ENCODE measurements at regions not wholly inside any gene's neighbourhood (a gene's known extent, or its start where the extent isn't known, plus 50 kb on each side); places are given as distances from the start of the nearest gene placed in this dataset.

DNA sequence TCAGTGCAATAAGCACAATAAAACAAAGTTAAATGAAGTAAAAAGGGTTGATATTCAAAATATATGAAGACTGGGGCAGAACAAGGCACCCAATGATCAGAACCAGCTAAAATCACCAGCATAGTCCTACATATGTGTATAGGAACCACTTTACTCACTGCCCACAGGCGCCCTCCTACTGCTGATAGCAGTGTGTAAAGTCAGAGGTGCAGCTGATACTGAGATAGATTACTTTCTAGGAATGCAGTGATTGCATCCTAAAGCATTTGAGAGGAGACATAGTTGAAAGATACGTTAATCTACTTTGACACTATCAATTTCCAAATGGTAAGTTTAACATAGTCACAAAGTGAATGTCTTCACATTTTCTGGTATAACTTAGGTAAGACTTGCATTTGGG is 161.1 kb upstream of the MCHR2 start:
- Histone ChIP-seq H3K9ac (ENCODE audit: low read depth in 1 of 2, low read length in 2 of 2) (no peak overlapping the region), H3K4me3 (ENCODE audit: low read length in 2 of 2) (no peak overlapping the region), H3K36me3 (ENCODE audit: control insufficient read depth in 2 of 2, insufficient read depth in 2 of 2, low read length in 2 of 2) (no peaks in the 10 kb centered on the region), H3K27me3 (ENCODE audit: control insufficient read depth in 2 of 2, insufficient read depth in 2 of 2, low read length in 2 of 2) (peaks cover 0 to 2% of the 10 kb centered on the region in 2 donors), H3K9me3 (ENCODE audit: control insufficient read depth in 2 of 2, low read length in 2 of 2) (no peaks in the 10 kb centered on the region), H3K27ac (ENCODE audit: low read depth in 2 of 2, low read length in 2 of 2) (no peak overlapping the region), H3K4me1 (ENCODE audit: control insufficient read depth in 2 of 2, insufficient read depth in 2 of 2, low read length in 2 of 2) (no peaks in the 10 kb centered on the region)

DNA sequence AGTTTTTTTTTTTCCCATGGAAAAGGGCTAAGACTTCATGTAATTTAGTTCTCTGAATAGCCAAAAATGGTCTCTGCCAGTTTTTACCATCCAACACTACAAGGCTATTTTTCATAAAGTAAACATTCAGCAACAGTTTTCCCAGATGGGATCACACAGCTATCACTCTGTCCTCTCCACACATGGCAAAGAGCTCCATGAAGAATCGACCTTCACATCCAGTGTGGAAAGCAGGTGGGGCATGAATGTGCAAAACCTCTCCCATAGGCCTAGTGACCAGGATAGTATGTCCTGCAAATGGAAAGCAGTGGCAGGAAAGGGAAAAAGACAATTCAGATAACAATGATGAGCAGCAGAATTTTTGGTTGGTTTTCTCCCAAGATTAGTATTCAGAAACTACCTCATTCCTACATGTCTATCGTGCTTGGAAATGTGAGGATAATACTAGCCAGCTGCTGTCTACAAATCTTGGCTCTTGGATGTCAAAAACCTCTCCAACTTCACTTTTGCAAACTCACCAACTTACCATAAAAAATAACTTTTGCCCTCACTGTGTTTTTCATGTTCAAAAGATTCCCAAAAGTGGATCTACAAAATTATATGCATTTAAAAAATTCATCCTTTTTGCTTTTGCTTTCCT is 159.7 kb upstream of the MCHR2 start:
- no peaks in the 10 kb centered on the region for H3K27me3 ChIP-seq (ENCODE audit: control insufficient read depth in 2 of 2, insufficient read depth in 2 of 2, low read length in 2 of 2)
- H3K9me3 ChIP-seq (ENCODE audit: control insufficient read depth in 2 of 2, low read length in 2 of 2) = no peaks in the 10 kb centered on the region
- no peak overlapping the region for H3K9ac ChIP-seq (ENCODE audit: low read depth in 1 of 2, low read length in 2 of 2)
- H3K4me1 ChIP-seq (ENCODE audit: control insufficient read depth in 2 of 2, insufficient read depth in 2 of 2, low read length in 2 of 2) = no peaks in the 10 kb centered on the region
- H3K27ac ChIP-seq (ENCODE audit: low read depth in 2 of 2, low read length in 2 of 2) = no peak overlapping the region
- no peak overlapping the region for H3K4me3 ChIP-seq (ENCODE audit: low read length in 2 of 2)
- H3K36me3 ChIP-seq (ENCODE audit: control insufficient read depth in 2 of 2, insufficient read depth in 2 of 2, low read length in 2 of 2) = no peaks in the 10 kb centered on the region

DNA sequence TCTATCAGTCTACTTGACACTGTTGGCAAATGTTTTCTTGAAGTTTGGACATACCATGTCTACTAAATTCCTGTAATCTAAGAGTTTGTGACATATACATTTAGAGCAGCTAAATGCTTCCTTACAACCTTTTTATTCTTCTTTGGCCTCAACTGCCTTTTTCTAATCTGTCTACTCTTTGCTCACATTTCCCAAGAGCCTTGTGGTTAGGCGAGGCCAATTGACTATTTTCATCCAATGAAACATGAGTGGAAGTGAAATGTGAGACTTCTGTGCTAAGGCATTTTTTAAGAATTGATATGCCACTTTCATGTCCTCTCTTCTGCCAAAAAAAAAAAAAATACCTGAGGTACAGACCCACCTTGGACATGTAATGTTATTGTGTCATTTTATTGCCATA is 158.2 kb upstream of the MCHR2 start:
- Histone ChIP-seq H3K36me3 (ENCODE audit: control insufficient read depth in 2 of 2, insufficient read depth in 2 of 2, low read length in 2 of 2) (no peaks in the 10 kb centered on the region), H3K9ac (ENCODE audit: low read depth in 1 of 2, low read length in 2 of 2) (no peak overlapping the region), H3K9me3 (ENCODE audit: control insufficient read depth in 2 of 2, low read length in 2 of 2) (no peaks in the 10 kb centered on the region), H3K4me1 (ENCODE audit: control insufficient read depth in 2 of 2, insufficient read depth in 2 of 2, low read length in 2 of 2) (no peaks in the 10 kb centered on the region), H3K4me3 (ENCODE audit: low read length in 2 of 2) (no peak overlapping the region), H3K27ac (ENCODE audit: low read depth in 2 of 2, low read length in 2 of 2) (no peak overlapping the region), H3K27me3 (ENCODE audit: control insufficient read depth in 2 of 2, insufficient read depth in 2 of 2, low read length in 2 of 2) (no peaks in the 10 kb centered on the region)

DNA sequence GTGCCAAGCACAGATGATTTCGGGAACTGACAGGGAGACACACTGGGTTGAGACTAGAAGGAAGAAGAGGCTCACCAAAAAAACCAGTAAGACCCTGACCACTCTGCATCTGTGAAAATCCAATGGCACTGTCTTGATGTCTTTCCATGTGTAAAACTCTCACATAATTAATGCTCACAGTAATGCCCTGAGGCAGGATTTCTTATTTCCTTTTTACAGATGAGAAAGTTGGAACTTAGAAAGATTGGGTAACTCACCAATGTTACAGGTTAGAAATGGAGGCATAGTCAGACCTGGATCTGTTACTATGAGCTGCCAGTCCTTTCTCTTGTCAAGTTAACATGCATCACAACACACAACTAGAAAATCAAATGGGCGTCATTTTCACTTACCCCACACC is 151.0 kb upstream of the MCHR2 start:
- Histone ChIP-seq H3K4me3 (ENCODE audit: low read length in 2 of 2) (no peak overlapping the region), H3K4me1 (ENCODE audit: control insufficient read depth in 2 of 2, insufficient read depth in 2 of 2, low read length in 2 of 2) (no peaks in the 10 kb centered on the region), H3K27ac (ENCODE audit: low read depth in 2 of 2, low read length in 2 of 2) (no peak overlapping the region), H3K9me3 (ENCODE audit: control insufficient read depth in 2 of 2, low read length in 2 of 2) (no peaks in the 10 kb centered on the region), H3K27me3 (ENCODE audit: control insufficient read depth in 2 of 2, insufficient read depth in 2 of 2, low read length in 2 of 2) (no peaks in the 10 kb centered on the region), H3K36me3 (ENCODE audit: control insufficient read depth in 2 of 2, insufficient read depth in 2 of 2, low read length in 2 of 2) (no peaks in the 10 kb centered on the region), H3K9ac (ENCODE audit: low read depth in 1 of 2, low read length in 2 of 2) (no peak overlapping the region)

DNA sequence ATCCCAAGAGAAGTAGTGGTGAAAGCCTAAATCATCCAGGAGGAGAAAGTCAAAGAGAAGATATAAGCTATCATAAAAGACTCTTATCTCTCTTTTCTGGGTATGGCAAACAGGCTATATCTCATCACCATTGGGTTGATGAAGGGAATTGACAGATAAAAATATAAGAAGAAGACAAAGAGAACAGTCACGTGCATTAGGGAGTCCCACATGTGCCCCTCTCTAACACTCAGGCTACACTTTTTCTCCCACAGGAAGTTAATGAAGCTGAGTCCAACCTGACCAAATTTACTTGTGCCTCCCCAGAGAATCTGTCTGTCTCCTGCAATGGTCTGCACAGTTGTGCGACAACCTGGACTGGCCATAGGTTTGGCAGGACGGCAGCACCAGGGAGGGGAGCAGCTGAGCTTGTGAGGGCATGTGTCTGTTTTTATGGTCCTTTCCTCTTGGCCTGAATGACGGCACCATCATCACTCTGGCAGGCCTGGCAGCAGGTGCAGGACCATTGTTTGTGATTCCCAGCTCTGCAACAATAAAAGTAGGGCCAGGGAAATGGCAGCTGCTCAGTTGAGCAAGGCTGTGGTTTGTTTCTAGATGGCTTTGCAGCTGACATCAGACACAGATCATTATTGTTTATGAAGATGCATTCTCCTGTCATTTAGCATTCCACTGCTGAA is 144.5 kb upstream of the MCHR2 start:
- no peak overlapping the region for H3K4me3 ChIP-seq (ENCODE audit: low read length in 2 of 2)
- no peaks in the 10 kb centered on the region for H3K9me3 ChIP-seq (ENCODE audit: control insufficient read depth in 2 of 2, low read length in 2 of 2)
- H3K27me3 ChIP-seq (ENCODE audit: control insufficient read depth in 2 of 2, insufficient read depth in 2 of 2, low read length in 2 of 2) = no peaks in the 10 kb centered on the region
- no peaks in the 10 kb centered on the region for H3K36me3 ChIP-seq (ENCODE audit: control insufficient read depth in 2 of 2, insufficient read depth in 2 of 2, low read length in 2 of 2)
- H3K4me1 ChIP-seq (ENCODE audit: control insufficient read depth in 2 of 2, insufficient read depth in 2 of 2, low read length in 2 of 2) = no peaks in the 10 kb centered on the region
- H3K27ac ChIP-seq (ENCODE audit: low read depth in 2 of 2, low read length in 2 of 2) = no peak overlapping the region
- H3K9ac ChIP-seq (ENCODE audit: low read depth in 1 of 2, low read length in 2 of 2) = no peak overlapping the region

DNA sequence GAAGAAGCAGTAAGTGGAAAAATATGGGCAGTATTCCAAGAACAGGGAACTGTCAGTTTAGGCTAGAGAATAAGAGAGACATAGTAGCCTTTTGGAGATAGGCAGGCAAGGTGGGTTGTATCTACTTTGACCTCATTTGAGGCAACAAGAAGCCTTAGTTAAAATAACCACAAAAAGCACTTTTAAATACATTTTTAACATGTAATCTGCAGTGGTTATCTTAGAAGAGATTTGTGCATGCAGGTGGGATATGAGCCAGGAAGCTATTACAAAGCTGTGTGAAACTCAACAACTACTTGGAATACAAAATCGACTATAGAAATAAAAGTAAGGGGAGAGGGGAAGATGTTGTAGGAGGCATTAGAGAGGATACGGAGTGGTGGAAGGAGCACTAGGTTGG is 143.7 kb upstream of the MCHR2 start:
- no peak overlapping the region for H3K27ac ChIP-seq (ENCODE audit: low read depth in 2 of 2, low read length in 2 of 2)
- no peaks in the 10 kb centered on the region for H3K9me3 ChIP-seq (ENCODE audit: control insufficient read depth in 2 of 2, low read length in 2 of 2)
- no peak overlapping the region for H3K9ac ChIP-seq (ENCODE audit: low read depth in 1 of 2, low read length in 2 of 2)
- H3K4me1 ChIP-seq (ENCODE audit: control insufficient read depth in 2 of 2, insufficient read depth in 2 of 2, low read length in 2 of 2) = no peaks in the 10 kb centered on the region
- no peak overlapping the region for H3K4me3 ChIP-seq (ENCODE audit: low read length in 2 of 2)
- H3K27me3 ChIP-seq (ENCODE audit: control insufficient read depth in 2 of 2, insufficient read depth in 2 of 2, low read length in 2 of 2) = no peaks in the 10 kb centered on the region
- H3K36me3 ChIP-seq (ENCODE audit: control insufficient read depth in 2 of 2, insufficient read depth in 2 of 2, low read length in 2 of 2) = no peaks in the 10 kb centered on the region

DNA sequence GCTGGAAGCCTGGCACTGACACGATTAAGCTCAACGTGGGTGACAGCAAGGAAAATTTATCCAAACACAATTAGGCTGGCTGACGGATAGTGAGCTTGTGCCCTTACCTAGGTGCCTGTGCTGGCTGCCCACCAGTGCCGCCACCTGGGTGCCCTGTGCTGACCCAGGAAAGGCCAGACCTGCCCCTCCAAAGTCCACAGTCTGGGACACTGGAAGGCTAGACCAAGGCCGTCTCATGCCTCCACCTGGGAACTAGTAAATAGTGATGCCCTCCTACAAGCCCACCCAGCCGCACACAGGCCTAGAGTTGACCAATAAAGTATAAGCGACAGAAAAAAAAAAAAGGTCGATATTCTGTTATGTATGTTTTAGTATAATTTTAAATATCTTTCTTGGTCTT is 142.6 kb upstream of the MCHR2 start:
- H3K27me3 ChIP-seq (ENCODE audit: control insufficient read depth in 2 of 2, insufficient read depth in 2 of 2, low read length in 2 of 2) = no peaks in the 10 kb centered on the region
- no peaks in the 10 kb centered on the region for H3K4me1 ChIP-seq (ENCODE audit: control insufficient read depth in 2 of 2, insufficient read depth in 2 of 2, low read length in 2 of 2)
- no peak overlapping the region for H3K4me3 ChIP-seq (ENCODE audit: low read length in 2 of 2)
- H3K9ac ChIP-seq (ENCODE audit: low read depth in 1 of 2, low read length in 2 of 2) = no peak overlapping the region
- H3K36me3 ChIP-seq (ENCODE audit: control insufficient read depth in 2 of 2, insufficient read depth in 2 of 2, low read length in 2 of 2) = no peaks in the 10 kb centered on the region
- no peaks in the 10 kb centered on the region for H3K9me3 ChIP-seq (ENCODE audit: control insufficient read depth in 2 of 2, low read length in 2 of 2)
- no peak overlapping the region for H3K27ac ChIP-seq (ENCODE audit: low read depth in 2 of 2, low read length in 2 of 2)

DNA sequence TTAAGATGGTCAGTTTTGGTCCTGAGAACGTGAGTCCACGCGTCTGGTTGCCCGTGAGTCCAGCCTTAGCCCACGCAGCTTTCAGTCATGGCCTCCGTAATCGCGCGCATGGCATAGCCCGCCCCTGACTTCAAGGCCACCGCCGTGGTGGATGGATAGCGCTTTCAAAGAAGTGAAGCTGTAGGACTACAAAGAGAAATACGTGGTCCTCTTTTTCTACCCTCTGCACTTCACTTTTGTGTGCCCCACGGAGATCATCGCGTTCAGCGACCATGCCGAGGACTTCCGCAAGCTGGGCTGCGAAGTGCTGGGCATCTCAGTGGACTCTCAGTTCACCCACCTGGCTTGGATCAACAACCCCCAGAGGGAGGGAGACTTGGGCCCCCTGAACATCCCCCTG is 142.0 kb upstream of the MCHR2 start:
- Histone ChIP-seq H3K36me3 (ENCODE audit: control insufficient read depth in 2 of 2, insufficient read depth in 2 of 2, low read length in 2 of 2) (no peaks in the 10 kb centered on the region), H3K4me1 (ENCODE audit: control insufficient read depth in 2 of 2, insufficient read depth in 2 of 2, low read length in 2 of 2) (no peaks in the 10 kb centered on the region), H3K27ac (ENCODE audit: low read depth in 2 of 2, low read length in 2 of 2) (no peak overlapping the region), H3K27me3 (ENCODE audit: control insufficient read depth in 2 of 2, insufficient read depth in 2 of 2, low read length in 2 of 2) (no peaks in the 10 kb centered on the region), H3K9me3 (ENCODE audit: control insufficient read depth in 2 of 2, low read length in 2 of 2) (no peaks in the 10 kb centered on the region), H3K9ac (ENCODE audit: low read depth in 1 of 2, low read length in 2 of 2) (no peak overlapping the region), H3K4me3 (ENCODE audit: low read length in 2 of 2) (no peak overlapping the region)

DNA sequence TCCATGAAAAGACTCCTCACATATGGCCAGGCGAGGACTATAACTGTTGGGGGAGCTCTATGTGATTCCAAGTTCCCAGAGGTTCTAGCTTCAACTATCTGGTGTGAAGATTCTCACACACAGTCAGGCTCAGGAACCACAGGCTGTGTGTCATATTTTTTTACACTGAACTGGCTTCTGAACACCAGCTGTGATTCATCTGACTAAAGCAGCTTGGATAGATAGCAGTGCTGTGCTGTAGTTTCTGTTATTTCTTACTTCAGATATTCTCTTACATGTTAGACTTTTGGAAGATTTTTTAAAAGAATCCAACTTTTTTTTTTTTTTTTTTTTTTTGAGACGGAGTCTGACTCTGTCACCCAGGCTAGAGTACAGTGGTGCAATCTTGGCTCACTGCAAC is 140.7 kb upstream of the MCHR2 start:
- Histone ChIP-seq H3K9me3 (ENCODE audit: control insufficient read depth in 2 of 2, low read length in 2 of 2) (no peaks in the 10 kb centered on the region), H3K4me1 (ENCODE audit: control insufficient read depth in 2 of 2, insufficient read depth in 2 of 2, low read length in 2 of 2) (no peaks in the 10 kb centered on the region), H3K9ac (ENCODE audit: low read depth in 1 of 2, low read length in 2 of 2) (no peak overlapping the region), H3K4me3 (ENCODE audit: low read length in 2 of 2) (no peak overlapping the region), H3K27ac (ENCODE audit: low read depth in 2 of 2, low read length in 2 of 2) (no peak overlapping the region), H3K27me3 (ENCODE audit: control insufficient read depth in 2 of 2, insufficient read depth in 2 of 2, low read length in 2 of 2) (no peaks in the 10 kb centered on the region), H3K36me3 (ENCODE audit: control insufficient read depth in 2 of 2, insufficient read depth in 2 of 2, low read length in 2 of 2) (no peaks in the 10 kb centered on the region)

DNA sequence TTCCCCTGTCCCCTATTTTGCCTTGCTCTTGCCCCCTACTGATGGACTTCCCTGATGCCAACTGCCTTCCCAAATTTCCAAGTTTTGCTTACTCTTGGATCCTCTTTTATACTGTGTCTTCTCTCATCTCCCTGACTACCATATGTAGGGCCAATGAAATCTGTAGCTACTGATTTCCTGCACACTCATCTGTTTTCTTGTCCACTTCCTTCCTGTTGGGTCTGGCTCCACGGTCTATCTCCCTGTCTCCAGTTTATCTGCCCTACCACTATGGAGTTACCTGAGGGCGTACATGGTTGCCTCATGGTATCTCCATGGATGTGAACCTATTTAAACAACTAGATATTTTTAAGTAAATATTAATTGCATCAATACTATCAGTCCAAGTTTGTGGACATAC is 140.3 kb upstream of the MCHR2 start:
- no peak overlapping the region for H3K4me3 ChIP-seq (ENCODE audit: low read length in 2 of 2)
- no peaks in the 10 kb centered on the region for H3K36me3 ChIP-seq (ENCODE audit: control insufficient read depth in 2 of 2, insufficient read depth in 2 of 2, low read length in 2 of 2)
- no peak overlapping the region for H3K27ac ChIP-seq (ENCODE audit: low read depth in 2 of 2, low read length in 2 of 2)
- H3K9me3 ChIP-seq (ENCODE audit: control insufficient read depth in 2 of 2, low read length in 2 of 2) = no peaks in the 10 kb centered on the region
- H3K9ac ChIP-seq (ENCODE audit: low read depth in 1 of 2, low read length in 2 of 2) = no peak overlapping the region
- no peaks in the 10 kb centered on the region for H3K4me1 ChIP-seq (ENCODE audit: control insufficient read depth in 2 of 2, insufficient read depth in 2 of 2, low read length in 2 of 2)
- H3K27me3 ChIP-seq (ENCODE audit: control insufficient read depth in 2 of 2, insufficient read depth in 2 of 2, low read length in 2 of 2) = no peaks in the 10 kb centered on the region

Measured in mucosa of rectum (tissue), 2 donors.